ENCODE measurements at regions not wholly inside any gene's neighbourhood (a gene's known extent, or its start where the extent isn't known, plus 50 kb on each side); places are given as distances from the start of the nearest gene placed in this dataset.

GRCh38 chr2:8525582-8526402, 156.1 kb upstream of the ID2 start (continued):
- TF ChIP-seq ZNF318 (IDR thresholded peaks at IDR 0.05; ENCODE audit: borderline replicate concordance in 1 of 2, low read depth in 1 of 2) (peak in 1 of 2 experiments; percentile 64; a peak in 2 of 4 replicates), CBFA2T2 (conservative IDR thresholded peaks at IDR 0.05) (peak; percentile 93), SIN3A (IDR thresholded peaks at IDR 0.05; ENCODE audit: borderline replicate concordance in 2 of 2, control insufficient read depth in 1 of 2, low read depth in 2 of 2, low read length in 2 of 2) (0 out of 4 replicates have a peak, but pooled peaks of 1 of the 2 experiments have one; percentile 19), NBN (IDR thresholded peaks at IDR 0.05; ENCODE audit: low read depth) (peak; percentile 50; the same call in 1 of the 2 replicates), ZNF197 (CRISPR knock-in tag; IDR thresholded peaks at IDR 0.05; ENCODE audit: low read depth) (no peak), RB1 (IDR thresholded peaks at IDR 0.05; ENCODE audit: low read depth) (peak; percentile 65; the same call in 1 of the 2 replicates), GMEB1 (CRISPR knock-in tag; IDR thresholded peaks at IDR 0.05) (peak; percentile 70), CEBPG (CRISPR knock-in tag; IDR thresholded peaks at IDR 0.05) (no peak), CEBPG (tag; conservative IDR thresholded peaks at IDR 0.05 in 1 of 2, IDR thresholded peaks at IDR 0.05 in 1 of 2) (no peak), ZMIZ1 (IDR thresholded peaks at IDR 0.05; ENCODE audit: low read depth in 2 of 2, low read length in 2 of 2) (peak in 1 of 2 experiments; percentile 53; a peak in 1 of 4 replicates), NONO (IDR thresholded peaks at IDR 0.05; ENCODE audit: low read depth in 2 of 2, low read length in 1 of 2) (peak in 1 of 2 experiments; percentile 48; a peak in 1 of 4 replicates), FOXK1 (CRISPR knock-in tag; IDR thresholded peaks at IDR 0.05; ENCODE audit: borderline replicate concordance) (no peak)

All from K562 (cell line).